RCC 7860 (cell line): ENCODE measurements at regions not wholly inside any gene's neighbourhood (a gene's known extent, or its start where the extent isn't known, plus 50 kb on each side); places are given as distances from the start of the nearest gene placed in this dataset.
"Not testable (repeated sequence)": the region's sequence is repeated elsewhere in the genome, so short reads cannot be mapped to it uniquely, and the experiment has no call there.

Experiments
- DNase-seq: peaks from one replicate; pipeline ENCODE4 v3.0.0-alpha.2; 2015; ENCODE audit warnings: low spot score
- FAIRE-seq: peaks from 2 replicates; lab custom pipeline; 2012; peaks lifted over from hg19 to GRCh38; lab: Jason Lieb, UNC

GRCh38 chr11:33531743-33532181, 168.9 kb downstream of the C11orf91 start:
- no peak for FAIRE-seq
- peak; percentile 37 for DNase-seq

- no peak for DNase-seq
- peak; percentile 32 for FAIRE-seq
Observed at GRCh38 chr11:33530815-33531214, 169.8 kb downstream of the C11orf91 start.

- DNase-seq (no peak), FAIRE-seq (no peak)
Observed at GRCh38 chr11:33529461-33529860, 171.2 kb downstream of the C11orf91 start.

- FAIRE-seq, DNase-seq: not testable (repeated sequence)
Observed at GRCh38 chr11:33527738-33528137, 172.9 kb downstream of the C11orf91 start.

GRCh38 chr11:33525789-33526188, 174.8 kb downstream of the C11orf91 start:
- FAIRE-seq = no peak

GRCh38 chr11:33521384-33521783, 179.2 kb downstream of the C11orf91 start:
- FAIRE-seq (no peak), DNase-seq (no peak)

More at GRCh38 chr11:33525789-33526188, 174.8 kb downstream of the C11orf91 start:
- DNase-seq = no peak

GRCh38 chr11:33520112-33520511, 180.5 kb downstream of the C11orf91 start:
- no peak for FAIRE-seq
- no peak for DNase-seq

GRCh38 chr11:33515347-33515746, 185.3 kb downstream of the C11orf91 start:
- DNase-seq (no peak), FAIRE-seq (no peak)

- DNase-seq (no peak), FAIRE-seq (no peak)
Observed at GRCh38 chr11:33514079-33514925, 186.3 kb downstream of the C11orf91 start.

GRCh38 chr11:33509632-33510031, 191.0 kb downstream of the C11orf91 start:
- FAIRE-seq (no peak), DNase-seq (no peak)

- FAIRE-seq (no peak), DNase-seq (no peak)
Observed at GRCh38 chr11:33507967-33508366, 192.7 kb downstream of the C11orf91 start.

GRCh38 chr11:33507356-33507755, 193.3 kb downstream of the C11orf91 start:
- FAIRE-seq (no peak), DNase-seq (no peak)

GRCh38 chr11:33505093-33505492, 195.5 kb downstream of the C11orf91 start:
- DNase-seq = no peak

GRCh38 chr11:33500861-33501479, 199.7 kb downstream of the C11orf91 start:
- DNase-seq = peak; percentile 10
- no peak for FAIRE-seq

More at GRCh38 chr11:33505093-33505492, 195.5 kb downstream of the C11orf91 start:
- FAIRE-seq = no peak

GRCh38 chr11:33500332-33500731, 200.3 kb downstream of the C11orf91 start:
- no peak for DNase-seq
- FAIRE-seq = no peak

- FAIRE-seq (no peak), DNase-seq (no peak)
Observed at GRCh38 chr11:33492596-33492995, 208.0 kb downstream of the C11orf91 start.

GRCh38 chr11:33490842-33491370, 209.7 kb downstream of the C11orf91 start:
- FAIRE-seq = no peak
- DNase-seq = no peak

GRCh38 chr11:33488971-33489370, 211.7 kb downstream of the C11orf91 start:
- DNase-seq (no peak), FAIRE-seq (no peak)

GRCh38 chr11:33480626-33481025, 220.0 kb downstream of the C11orf91 start:
- FAIRE-seq (no peak), DNase-seq (no peak)

- DNase-seq (no peak), FAIRE-seq (no peak)
Observed at GRCh38 chr11:33479231-33479630, 221.4 kb downstream of the C11orf91 start.

- DNase-seq (no peak), FAIRE-seq (no peak)
Observed at GRCh38 chr11:33478111-33478573, 221.0 kb downstream of the HIPK3 start.
